IMR-90 (cell line): ENCODE measurements at regions not wholly inside any gene's neighbourhood (a gene's known extent, or its start where the extent isn't known, plus 50 kb on each side); places are given as distances from the start of the nearest gene placed in this dataset.

Experiments
- ATAC-seq: fragments of 200-7000 bp; cut with Tn5 transposase; 2 replicates; pipeline ENCODE4 v1.9.1; 2020; ENCODE audit warnings: low read depth, mild to moderate bottlenecking, moderate library complexity
- BruUV-seq: library from RNA; stranded (reverse); fragments of 400-500 nt; replicated peaks from 2 replicates; lab custom pipeline; 2021; lab: Mats Ljungman, UMichigan
- CTCF ChIA-PET: fragments of 300-600 bp; formaldehyde crosslinking; extraction: SDS; loops from one replicate; lab custom pipeline; 2021; ENCODE audit warnings: antibody characterized with exemption; lab: Yijun Ruan, JAX
- POLR2A ChIA-PET: fragments of 300-600 bp; sonication (Branson Sonifier 250); formaldehyde crosslinking; loops from one replicate; lab custom pipeline; 2022; ENCODE audit warnings: antibody characterized with exemption; ENCODE audit not compliant: unreplicated experiment; lab: Charles Lee
- DNase-seq: peaks from one replicate; pipeline ENCODE4 v3.0.0; 2013
- H2AFZ ChIP-seq: replicated peaks from 2 replicates; pipeline ENCODE3; 2013; ENCODE audit warnings: low read length, mild to moderate bottlenecking; ENCODE audit not compliant: poor library complexity
- H2AK5ac ChIP-seq: 2 replicates; pipeline ENCODE4 v1.6.1; 2013; ENCODE audit warnings: low read depth, low read length, inconsistent platforms
- H2AK9ac ChIP-seq: replicated peaks from 2 replicates; pipeline ENCODE3; 2013; ENCODE audit warnings: mild to moderate bottlenecking, low read depth, low read length, moderate library complexity; ENCODE audit not compliant: poor library complexity
- H2BK120ac ChIP-seq: 2 replicates; pipeline ENCODE4 v1.6.1; 2013; ENCODE audit warnings: low read depth, low read length, inconsistent platforms
- H2BK15ac ChIP-seq: 3 replicates; pipeline ENCODE4 v1.6.1; 2013; ENCODE audit warnings: low read depth, low read length, inconsistent platforms
- H2BK20ac ChIP-seq: 2 replicates; pipeline ENCODE4 v1.6.1; 2013; ENCODE audit warnings: low read depth, mild to moderate bottlenecking, inconsistent platforms, low read length, moderate library complexity
- H2BK5ac ChIP-seq: 2 replicates; pipeline ENCODE4 v1.6.1; 2013; ENCODE audit warnings: mild to moderate bottlenecking, low read depth, low read length, inconsistent platforms; ENCODE audit not compliant: poor library complexity, severe bottlenecking
- H3K14ac ChIP-seq: replicated peaks from 2 replicates; pipeline ENCODE4 v1.6.1; 2013; ENCODE audit warnings: low read depth, low read length, inconsistent platforms
- H3K18ac ChIP-seq: 2 replicates; pipeline ENCODE4 v1.6.1; 2013; ENCODE audit warnings: low read depth, low read length, control low read depth
- H3K23ac ChIP-seq: 2 replicates; pipeline ENCODE4 v1.6.1; 2013; ENCODE audit warnings: low read depth, low read length, inconsistent platforms
- H3K27ac ChIP-seq: 2 replicates; pipeline ENCODE4 v1.5.1; 2013; ENCODE audit warnings: mild to moderate bottlenecking, control low read depth, low read length; ENCODE audit not compliant: insufficient read depth
- H3K27me3 ChIP-seq: 2 replicates; pipeline ENCODE4 v1.6.1; 2013; ENCODE audit warnings: low read length; ENCODE audit not compliant: control insufficient read depth, insufficient read depth
- H3K36me3 ChIP-seq: 2 replicates; pipeline ENCODE4 v1.6.1; 2013; ENCODE audit warnings: low read length, mixed read lengths; ENCODE audit not compliant: control insufficient read depth, insufficient read depth
- H3K4ac ChIP-seq: 2 replicates; pipeline ENCODE4 v1.6.1; 2013; ENCODE audit warnings: low read depth, low read length, inconsistent platforms
- H3K4me1 ChIP-seq: 2 replicates; pipeline ENCODE4 v1.6.1; 2013; ENCODE audit warnings: low read length, mixed read lengths; ENCODE audit not compliant: control insufficient read depth, insufficient read depth
- H3K4me2 ChIP-seq: 2 replicates; pipeline ENCODE4 v1.6.1; 2013; ENCODE audit warnings: low read depth, mild to moderate bottlenecking, control low read depth, low read length, moderate library complexity
- H3K4me3 ChIP-seq: 2 replicates; pipeline ENCODE4 v1.5.1; 2013; ENCODE audit warnings: low read depth, mild to moderate bottlenecking, control low read depth, low read length, moderate library complexity; ENCODE audit not compliant: insufficient read depth
- H3K56ac ChIP-seq: 2 replicates; pipeline ENCODE4 v1.6.1; 2013; ENCODE audit warnings: low read length, inconsistent platforms; ENCODE audit not compliant: insufficient read depth; ENCODE audit errors: extremely low read depth
- H3K79me1 ChIP-seq, 2 experiments: 2 replicates each; pipeline ENCODE4 v1.6.1; 2013; ENCODE audit warnings: low read length in 2 of 2, inconsistent platforms in 1 of 2, low read depth in 1 of 2
- H3K9ac ChIP-seq: 2 replicates; pipeline ENCODE4 v1.6.1; 2013; ENCODE audit warnings: low read depth, low read length, control low read depth
- H3K9me1 ChIP-seq: 2 replicates; pipeline ENCODE4 v1.6.1; 2013; ENCODE audit warnings: low read length, inconsistent platforms; ENCODE audit not compliant: insufficient read depth
- H3K9me3 ChIP-seq: 2 replicates; pipeline ENCODE4 v1.6.1; 2013; ENCODE audit warnings: low read length; ENCODE audit not compliant: control insufficient read depth, insufficient read depth
- H4K20me1 ChIP-seq: 2 replicates; pipeline ENCODE4 v1.6.1; 2013; ENCODE audit warnings: low read length, inconsistent platforms; ENCODE audit not compliant: insufficient read depth
- H4K5ac ChIP-seq: 2 replicates; pipeline ENCODE4 v1.6.1; 2013; ENCODE audit warnings: mild to moderate bottlenecking, low read depth, low read length, control low read depth
- H4K8ac ChIP-seq, 2 experiments: 2 replicates each; pipeline ENCODE4 v1.6.1; 2013; ENCODE audit warnings: low read depth in 2 of 2, low read length in 2 of 2, control low read depth in 1 of 2, inconsistent platforms in 1 of 2
- H4K91ac ChIP-seq: 2 replicates; pipeline ENCODE4 v1.6.1; 2013; ENCODE audit warnings: low read depth, low read length, inconsistent platforms; ENCODE audit not compliant: insufficient read depth
- BHLHE40 ChIP-seq: fragments of 150-350 bp; IDR thresholded peaks from 2 replicates; pipeline ENCODE4 v1.6.1; 2016; ENCODE audit warnings: mild to moderate bottlenecking, low read depth, low read length
- CEBPB ChIP-seq: IDR thresholded peaks from 2 replicates; pipeline ENCODE4 v1.6.1; 2012; ENCODE audit warnings: low read depth, low read length, improper control_type of control experiment
- CHD1 ChIP-seq: IDR thresholded peaks from 2 replicates; pipeline ENCODE4 v1.6.1; 2012; ENCODE audit warnings: low read depth, low read length, improper control_type of control experiment
- FOS ChIP-seq: fragments of 150-350 bp; IDR thresholded peaks from 2 replicates; pipeline ENCODE4 v1.6.1; 2016; ENCODE audit warnings: low read depth, low read length
- MAFK ChIP-seq: IDR thresholded peaks from 2 replicates; pipeline ENCODE4 v1.6.1; 2012; ENCODE audit warnings: low read depth, low read length, improper control_type of control experiment
- MAZ ChIP-seq: IDR thresholded peaks from 2 replicates; pipeline ENCODE4 v1.6.1; 2012; ENCODE audit warnings: low read depth, mild to moderate bottlenecking, low read length, improper control_type of control experiment, moderate library complexity, borderline replicate concordance
- MXI1 ChIP-seq: IDR thresholded peaks from 2 replicates; pipeline ENCODE4 v1.6.1; 2012; ENCODE audit warnings: low read depth, mild to moderate bottlenecking, low read length, moderate library complexity, borderline replicate concordance
- NFE2L2 ChIP-seq: fragments of 150-350 bp; IDR thresholded peaks from 2 replicates; pipeline ENCODE4 v1.6.1; 2016; ENCODE audit warnings: low read depth, mild to moderate bottlenecking, low read length
- POLR2A ChIP-seq: IDR thresholded peaks from 2 replicates; pipeline ENCODE4 v1.6.1; 2012; ENCODE audit warnings: mild to moderate bottlenecking, low read depth, low read length
- RAD21 ChIP-seq: IDR thresholded peaks from 2 replicates; pipeline ENCODE4 v1.6.1; 2012; ENCODE audit warnings: low read length, improper control_type of control experiment
- RCOR1 ChIP-seq: IDR thresholded peaks from 2 replicates; pipeline ENCODE4 v1.6.1; 2012; ENCODE audit warnings: mild to moderate bottlenecking, low read length, improper control_type of control experiment; ENCODE audit not compliant: insufficient replicate concordance
- RFX5 ChIP-seq: IDR thresholded peaks from 2 replicates; pipeline ENCODE4 v1.8.0; 2012; ENCODE audit warnings: low read depth, mild to moderate bottlenecking, low read length, moderate library complexity
- SMC3 ChIP-seq: fragments of 150-350 bp; IDR thresholded peaks from 2 replicates; pipeline ENCODE4 v1.6.1; 2016; ENCODE audit warnings: low read depth, mild to moderate bottlenecking, antibody characterized with exemption, low read length, moderate library complexity
- WGBS, 2 experiments: methylation state at CpG; one replicate each; pipeline versions ENCODE4 v1.1.5 to v1.1.7; 2013; ENCODE audit warnings: missing lambda C conversion rate in 2 of 2; ENCODE audit not compliant: insufficient read length in 1 of 2; ENCODE audit errors: extremely low coverage in 2 of 2; 5-methylcytosine and 5-hydroxymethylcytosine counted together
- dilution Hi-C: fragments of 300-500 bp; cut with HindIII; formaldehyde crosslinking; loops from one replicate; pipeline ENCODE4 v1.14.3; 2018; ENCODE audit warnings: low sequenced_read_pairs; ENCODE audit not compliant: unreplicated experiment
- in situ Hi-C: fragments of 300-500 bp; cut with MboI; formaldehyde crosslinking; loops from 3 replicates; pipeline ENCODE4 v1.14.3; 2019; ENCODE audit warnings: low sequenced_read_pairs, inconsistent platforms, mixed read lengths
- intact Hi-C: fragments of 100-400 bp; cut with micrococcal nuclease; formaldehyde crosslinking; loops from 2 replicates; pipeline ENCODE4 v1.10.0; 2022
- TF ChIP-seq, protein P1 (sequence below): conservative IDR thresholded peaks from 2 replicates; pipeline ENCODE4 v1.5.1; 2012; ENCODE audit warnings: mild to moderate bottlenecking, low read depth, low read length, improper control_type of control experiment
- TF ChIP-seq, protein P2 (sequence below): fragments of 150-350 bp; IDR thresholded peaks from 2 replicates; pipeline ENCODE4 v1.6.1; 2017; ENCODE audit warnings: mild to moderate bottlenecking, antibody characterized with exemption, low read length, low read depth
- TF ChIP-seq, protein P3 (sequence below): fragments of 150-350 bp; IDR thresholded peaks from 2 replicates; pipeline ENCODE4 v1.6.1; 2016; ENCODE audit warnings: low read depth, mild to moderate bottlenecking, low read length, moderate library complexity, borderline replicate concordance

DNA sequence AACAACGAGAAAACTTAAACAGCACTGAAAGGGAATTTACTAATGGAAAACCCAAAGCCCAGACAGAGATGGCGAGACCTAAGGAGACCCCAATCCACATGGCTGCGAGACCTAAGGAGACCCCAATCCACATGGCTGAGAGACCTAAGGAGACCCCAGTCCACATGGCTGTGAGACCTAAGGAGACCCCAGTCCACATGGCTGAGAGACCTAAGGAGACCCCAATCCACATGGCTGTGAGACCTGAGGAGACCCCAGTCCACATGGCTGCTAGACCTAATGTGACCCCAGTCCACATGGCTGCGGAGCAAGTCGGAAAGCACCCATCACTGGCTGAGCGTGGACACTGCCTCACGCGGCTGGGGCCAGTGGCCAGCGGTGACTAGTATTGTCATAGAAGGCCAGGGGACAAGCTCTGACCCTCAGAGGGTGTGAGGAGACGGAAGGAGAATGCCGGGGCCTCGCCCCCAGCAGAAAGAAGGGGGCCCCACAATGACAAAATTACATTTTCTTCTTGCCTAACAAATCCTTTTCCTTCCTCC lies 241.8 kb downstream of the C16orf95 start:
- ChIA-PET CTCF (no interaction called here), POLR2A (no interaction called here)
- H3K14ac ChIP-seq: no peak overlapping the region
- H4K8ac ChIP-seq: no peak overlapping the region
- in situ Hi-C loops (loop anchor here (10.0 kb wide), 1 partner anchor 199 kb away; no protein-coding TSS in a partner anchor), dilution Hi-C loops (no loop called here), intact Hi-C loops (no loop called here)
- H3K9ac ChIP-seq: no peak overlapping the region
- H3K4me2 ChIP-seq: no peak overlapping the region
- H3K4me1 ChIP-seq: no peaks in the 10 kb centered on the region
- no peaks in the 10 kb centered on the region for H4K20me1 ChIP-seq
- ATAC-seq (no peak), DNase-seq (no peak)
- 88% methylated on average over 7 of the region's 12 CpGs; no CpG with 5 or more reads in 1 of the 2 experiments for WGBS, 2 experiments
- no peak overlapping the region for H3K4me3 ChIP-seq
- H3K9me3 ChIP-seq: peaks cover 7% of the 10 kb centered on the region
- H3K27me3 ChIP-seq: peaks cover 22% of the 10 kb centered on the region
- no peaks in the 10 kb centered on the region for H3K79me1 ChIP-seq
- H3K36me3 ChIP-seq: no peaks in the 10 kb centered on the region
- H3K9me1 ChIP-seq: no peaks in the 10 kb centered on the region
- no peak overlapping the region for H2AK9ac ChIP-seq
- no peak overlapping the region for H4K5ac ChIP-seq
- H2AFZ ChIP-seq: no peak overlapping the region
- H2BK15ac ChIP-seq: no peak overlapping the region
- no peak overlapping the region for H2BK20ac ChIP-seq
- no peak overlapping the region for H4K91ac ChIP-seq
- no TSS peak for BruUV-seq
- H3K23ac ChIP-seq: no peak overlapping the region
- H3K27ac ChIP-seq: no peak overlapping the region
- H3K56ac ChIP-seq: no peak overlapping the region
- no peak for TF ChIP-seq RFX5
- no peak for TF ChIP-seq RCOR1
- no peak for TF ChIP-seq CEBPB
- TF ChIP-seq MXI1: no peak
- TF ChIP-seq BHLHE40: no peak
- TF ChIP-seq, protein P1, sequence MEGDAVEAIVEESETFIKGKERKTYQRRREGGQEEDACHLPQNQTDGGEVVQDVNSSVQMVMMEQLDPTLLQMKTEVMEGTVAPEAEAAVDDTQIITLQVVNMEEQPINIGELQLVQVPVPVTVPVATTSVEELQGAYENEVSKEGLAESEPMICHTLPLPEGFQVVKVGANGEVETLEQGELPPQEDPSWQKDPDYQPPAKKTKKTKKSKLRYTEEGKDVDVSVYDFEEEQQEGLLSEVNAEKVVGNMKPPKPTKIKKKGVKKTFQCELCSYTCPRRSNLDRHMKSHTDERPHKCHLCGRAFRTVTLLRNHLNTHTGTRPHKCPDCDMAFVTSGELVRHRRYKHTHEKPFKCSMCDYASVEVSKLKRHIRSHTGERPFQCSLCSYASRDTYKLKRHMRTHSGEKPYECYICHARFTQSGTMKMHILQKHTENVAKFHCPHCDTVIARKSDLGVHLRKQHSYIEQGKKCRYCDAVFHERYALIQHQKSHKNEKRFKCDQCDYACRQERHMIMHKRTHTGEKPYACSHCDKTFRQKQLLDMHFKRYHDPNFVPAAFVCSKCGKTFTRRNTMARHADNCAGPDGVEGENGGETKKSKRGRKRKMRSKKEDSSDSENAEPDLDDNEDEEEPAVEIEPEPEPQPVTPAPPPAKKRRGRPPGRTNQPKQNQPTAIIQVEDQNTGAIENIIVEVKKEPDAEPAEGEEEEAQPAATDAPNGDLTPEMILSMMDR: no peak
- no peak for TF ChIP-seq NFE2L2
- TF ChIP-seq MAFK: no peak
- TF ChIP-seq POLR2A: no peak
- no peak for TF ChIP-seq MAZ
- TF ChIP-seq, protein P2, sequence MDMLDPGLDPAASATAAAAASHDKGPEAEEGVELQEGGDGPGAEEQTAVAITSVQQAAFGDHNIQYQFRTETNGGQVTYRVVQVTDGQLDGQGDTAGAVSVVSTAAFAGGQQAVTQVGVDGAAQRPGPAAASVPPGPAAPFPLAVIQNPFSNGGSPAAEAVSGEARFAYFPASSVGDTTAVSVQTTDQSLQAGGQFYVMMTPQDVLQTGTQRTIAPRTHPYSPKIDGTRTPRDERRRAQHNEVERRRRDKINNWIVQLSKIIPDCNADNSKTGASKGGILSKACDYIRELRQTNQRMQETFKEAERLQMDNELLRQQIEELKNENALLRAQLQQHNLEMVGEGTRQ: no peak
- TF ChIP-seq, protein P3, sequence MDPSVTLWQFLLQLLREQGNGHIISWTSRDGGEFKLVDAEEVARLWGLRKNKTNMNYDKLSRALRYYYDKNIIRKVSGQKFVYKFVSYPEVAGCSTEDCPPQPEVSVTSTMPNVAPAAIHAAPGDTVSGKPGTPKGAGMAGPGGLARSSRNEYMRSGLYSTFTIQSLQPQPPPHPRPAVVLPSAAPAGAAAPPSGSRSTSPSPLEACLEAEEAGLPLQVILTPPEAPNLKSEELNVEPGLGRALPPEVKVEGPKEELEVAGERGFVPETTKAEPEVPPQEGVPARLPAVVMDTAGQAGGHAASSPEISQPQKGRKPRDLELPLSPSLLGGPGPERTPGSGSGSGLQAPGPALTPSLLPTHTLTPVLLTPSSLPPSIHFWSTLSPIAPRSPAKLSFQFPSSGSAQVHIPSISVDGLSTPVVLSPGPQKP: no peak
- TF ChIP-seq SMC3: no peak
- TF ChIP-seq FOS: no peak
- TF ChIP-seq CHD1: no peak
- no peak for TF ChIP-seq RAD21
- no peak overlapping the region for H2BK5ac ChIP-seq
- H3K4ac ChIP-seq: no peak overlapping the region
- no peak overlapping the region; the same call in 1 of the 2 replicates for H2AK5ac ChIP-seq
- H3K18ac ChIP-seq: no peak overlapping the region
- no peak overlapping the region for H2BK120ac ChIP-seq
